K562 (cell line): ENCODE measurements at regions not wholly inside any gene's neighbourhood (a gene's known extent, or its start where the extent isn't known, plus 50 kb on each side); places are given as distances from the start of the nearest gene placed in this dataset.

ENCODE experiments used
- ATAC-seq: fragments of 200-7000 bp; cut with Tn5 transposase; 3 replicates; pipeline ENCODE4 v1.9.1; 2020; ENCODE audit warnings: moderate library complexity
- BruUV-seq: library from RNA; stranded (reverse); fragments of 400-500 nt; replicated peaks from 2 replicates; lab custom pipeline; 2021; lab: Mats Ljungman, UMichigan
- CTCF ChIA-PET: fragments of 300-600 bp; formaldehyde crosslinking; extraction: SDS; loops from one replicate; lab custom pipeline; 2021; ENCODE audit warnings: low intra/inter-chr PET ratio; lab: Yijun Ruan, JAX
- POLR2A ChIA-PET: fragments of 300-600, 350-650 bp; sonication (Branson Sonifier 250); formaldehyde crosslinking; extraction: SDS; loops from one replicate; lab custom pipeline; 2021; ENCODE audit warnings: antibody characterized with exemption, inconsistent platforms; lab: Yijun Ruan, JAX
- DNase-seq, 4 experiments: peaks; one replicate each; pipeline versions ENCODE4 v3.0.0 to v3.0.0-alpha.2; 2011 to 2018; ENCODE audit warnings: low spot score in 3 of 4, mixed read lengths in 3 of 4; ENCODE audit errors: extremely low read depth in 1 of 4
- FAIRE-seq: peaks from 2 replicates; lab custom pipeline; 2011; peaks lifted over from hg19 to GRCh38; lab: Jason Lieb, UNC
- H2AFZ ChIP-seq: 2 replicates; pipeline ENCODE4 v1.6.0; 2011; ENCODE audit warnings: low read depth, low read length, control low read depth, inconsistent platforms
- H3K27ac ChIP-seq: fragments of 200-600 bp; 3 replicates; pipeline ENCODE4 v1.8.0; 2011; ENCODE audit warnings: low read depth, mild to moderate bottlenecking, control low read depth, inconsistent platforms, low read length, moderate library complexity, mixed read lengths; ENCODE audit errors: extremely low read depth
- H3K27me3 ChIP-seq, 2 experiments: fragments of 300-600 bp in 1 of 2; 2 replicates in 1 of 2; 3 replicates in 1 of 2; pipeline versions ENCODE4 v1.6.0 to v1.8.0; 2011; ENCODE audit warnings: inconsistent platforms in 2 of 2, low read length in 2 of 2, mild to moderate bottlenecking in 1 of 2, mixed read lengths in 1 of 2, moderate library complexity in 1 of 2; ENCODE audit not compliant: control insufficient read depth in 2 of 2, insufficient read depth in 2 of 2
- H3K36me3 ChIP-seq: fragments of 300-600 bp; 3 replicates; pipeline ENCODE4 v1.8.0; 2011; ENCODE audit warnings: mild to moderate bottlenecking, low read length, inconsistent platforms; ENCODE audit not compliant: control insufficient read depth, insufficient read depth
- H3K4me1 ChIP-seq, 2 experiments: fragments of 200-600 bp in 1 of 2; replicated peaks in 1 of 2; 2 replicates in 1 of 2; 3 replicates in 1 of 2; pipeline versions ENCODE4 v1.5.1 to v1.8.0; 2011; ENCODE audit warnings: inconsistent platforms in 2 of 2, low read length in 2 of 2, mild to moderate bottlenecking in 1 of 2, mixed read lengths in 1 of 2, moderate library complexity in 1 of 2; ENCODE audit not compliant: control insufficient read depth in 2 of 2, insufficient read depth in 2 of 2
- H3K4me2 ChIP-seq: 2 replicates; pipeline ENCODE4 v1.6.1; 2011; ENCODE audit warnings: low read length, control low read depth, inconsistent platforms, mixed read lengths; ENCODE audit not compliant: insufficient read depth
- H3K4me3 ChIP-seq: fragments of 200-600 bp; sonication (generic), shearing (Covaris generic); 2 replicates; pipeline ENCODE4 v1.5.1; 2016; ENCODE audit warnings: control low read depth, inconsistent platforms
- H3K79me2 ChIP-seq: fragments of 200-600 bp; 3 replicates; pipeline ENCODE4 v1.8.0; 2011; ENCODE audit warnings: low read length, inconsistent platforms; ENCODE audit not compliant: control insufficient read depth, insufficient read depth
- H3K9ac ChIP-seq, 2 experiments: 2 replicates each; pipeline versions ENCODE4 v1.6.0 to v1.6.1; 2011; ENCODE audit warnings: low read depth in 2 of 2, low read length in 2 of 2, control low read depth in 1 of 2, inconsistent platforms in 1 of 2, mild to moderate bottlenecking in 1 of 2, mixed read lengths in 1 of 2; ENCODE audit not compliant: insufficient read depth in 1 of 2
- H3K9me1 ChIP-seq: one replicate; pipeline ENCODE4 v1.6.0; 2011; ENCODE audit warnings: inconsistent platforms, mild to moderate bottlenecking, low read length, moderate library complexity; ENCODE audit not compliant: control insufficient read depth, insufficient read depth
- H3K9me3 ChIP-seq: replicated peaks from 2 replicates; pipeline ENCODE4 v1.5.1; 2011; ENCODE audit warnings: low read depth, low read length, inconsistent platforms; ENCODE audit not compliant: control insufficient read depth, insufficient read depth
- H4K20me1 ChIP-seq: replicated peaks from 2 replicates; pipeline ENCODE4 v1.6.1; 2011; ENCODE audit warnings: low read length, inconsistent platforms, mixed read lengths; ENCODE audit not compliant: control insufficient read depth, insufficient read depth
- GABPB2 ChIP-seq: fragments of 250-450 bp; sonication (Bioruptor Pico); conservative IDR thresholded peaks from 2 replicates; pipeline ENCODE4 v1.5.1; 2021; ENCODE audit warnings: mild to moderate bottlenecking
- NFXL1 ChIP-seq: fragments of 450-650 bp; formaldehyde crosslinking; IDR thresholded peaks from 2 replicates; pipeline ENCODE4 v1.4.0; 2021; ENCODE audit warnings: mild to moderate bottlenecking
- ZBTB1 ChIP-seq: sonication (generic); formaldehyde crosslinking; IDR thresholded peaks from 2 replicates; pipeline ENCODE4 v1.8.1; 2023; ENCODE audit warnings: missing genetic modification reagents, low read depth, mild to moderate bottlenecking, borderline replicate concordance
- ZNF766 ChIP-seq: fragments of 200-800 bp; sonication (Bioruptor generic); conservative IDR thresholded peaks from 2 replicates; pipeline ENCODE4 v1.6.1; 2016; ENCODE audit warnings: missing genetic modification characterization, missing compliant biosample characterization
- WGBS: fragments of 100-300 bp; shearing (Covaris generic); methylation state at CpG from one replicate; pipeline ENCODE4 v1.1.6; 2016; ENCODE audit warnings: low coverage, mixed read lengths; ENCODE audit not compliant: insufficient coverage; ENCODE audit errors: missing lambda C conversion rate; 5-methylcytosine and 5-hydroxymethylcytosine counted together
- in situ Hi-C: fragments of 300-500 bp; cut with MboI; formaldehyde crosslinking; loops from 4 replicates; pipeline ENCODE4 v1.15.0; 2018; ENCODE audit warnings: inconsistent platforms, mixed read lengths
- intact Hi-C: fragments of 100-400 bp; cut with micrococcal nuclease; formaldehyde crosslinking; loops from 2 replicates; pipeline ENCODE4 v1.14.2; 2022

DNA sequence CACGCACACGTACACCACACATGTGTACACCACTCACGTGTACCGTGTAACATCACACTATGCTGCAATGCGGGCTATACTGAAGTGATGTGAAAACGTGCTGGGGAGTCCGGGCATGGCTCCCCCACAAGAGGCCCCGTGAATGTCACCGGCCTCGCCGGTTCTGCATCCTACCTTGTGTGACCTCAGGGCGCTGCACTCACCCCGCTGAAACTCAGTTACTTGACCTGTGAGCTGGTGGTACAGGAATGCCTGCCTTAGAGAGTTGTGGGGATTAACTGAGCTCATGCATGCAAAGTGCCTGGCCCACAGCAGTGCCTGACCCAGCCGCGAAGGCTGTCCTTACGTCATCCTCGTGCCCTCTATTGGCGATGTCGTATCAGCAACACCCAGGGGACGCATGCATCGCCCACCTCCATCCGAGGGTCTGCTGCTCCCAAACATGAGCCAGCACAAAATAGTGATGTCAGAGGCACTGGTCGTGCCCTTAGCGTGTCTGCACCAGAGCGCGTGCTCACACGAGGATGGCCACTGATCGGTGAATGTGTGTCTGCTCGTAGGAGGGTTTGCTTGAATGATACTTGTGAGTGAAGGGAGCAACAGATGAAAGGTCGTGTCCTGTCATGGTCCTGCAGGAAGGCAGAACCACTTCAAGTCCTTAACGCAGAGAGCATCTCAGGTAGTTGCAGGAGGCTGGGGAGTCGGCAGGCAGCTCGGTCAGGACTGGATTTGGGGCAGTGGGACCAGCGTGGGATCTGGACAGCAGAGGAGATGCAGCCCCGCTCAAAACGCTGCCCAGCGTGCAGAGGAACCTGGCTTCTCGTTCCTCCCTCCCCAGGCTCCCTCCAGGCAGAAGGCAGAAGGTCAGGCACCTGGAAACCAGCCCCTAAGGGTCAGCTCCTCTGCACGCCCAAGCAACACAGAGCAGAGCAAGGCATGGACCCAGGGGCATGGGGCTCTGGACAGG, 126.2 kb upstream of the SPACA7 start:
- no peak overlapping the region for H3K4me3 ChIP-seq
- TF ChIP-seq ZBTB1 (no peak), GABPB2 (CRISPR knock-in tag) (no peak), ZNF766 (CRISPR knock-in tag) (no peak), NFXL1 (no peak)
- TF ChIP-seq, all 486 proteins: peak for 0
- DNase-seq (no peak), FAIRE-seq (no peak), ATAC-seq (no peak)
- Histone ChIP-seq H3K4me2 (no peak overlapping the region), H3K9me1 (no peaks in the 10 kb centered on the region), H3K4me1 (no peaks in the 10 kb centered on the region), H3K36me3 (no peaks in the 10 kb centered on the region), H3K9me3 (no peaks in the 10 kb centered on the region), H3K79me2 (no peaks in the 10 kb centered on the region), H3K9ac (no peak overlapping the region), H4K20me1 (no peaks in the 10 kb centered on the region), H3K27ac (no peak overlapping the region), H3K27me3 (peaks cover 3 to 66% of the 10 kb centered on the region in 2 experiments; a peak in 3 of 5 replicates), H2AFZ (no peak overlapping the region)
- in situ Hi-C loops (no loop called here), intact Hi-C loops (no loop called here)
- ChIA-PET CTCF (no interaction called here), POLR2A (no interaction called here)
- WGBS, result under 1% methylated on average over 34 of the region's 39 CpGs
- no TSS peak for BruUV-seq
